GM21367 (cell line): ENCODE measurements at regions not wholly inside any gene's neighbourhood (a gene's known extent, or its start where the extent isn't known, plus 50 kb on each side); places are given as distances from the start of the nearest gene placed in this dataset.
"Not testable (repeated sequence)": the region's sequence is repeated elsewhere in the genome, so short reads cannot be mapped to it uniquely, and the experiment has no call there.

Experiments used
- ATAC-seq: cut with Tn5 transposase; IDR thresholded peaks from one replicate; pipeline ENCODE4 v1.9.1; 2021; ENCODE audit not compliant: unreplicated experiment

DNA sequence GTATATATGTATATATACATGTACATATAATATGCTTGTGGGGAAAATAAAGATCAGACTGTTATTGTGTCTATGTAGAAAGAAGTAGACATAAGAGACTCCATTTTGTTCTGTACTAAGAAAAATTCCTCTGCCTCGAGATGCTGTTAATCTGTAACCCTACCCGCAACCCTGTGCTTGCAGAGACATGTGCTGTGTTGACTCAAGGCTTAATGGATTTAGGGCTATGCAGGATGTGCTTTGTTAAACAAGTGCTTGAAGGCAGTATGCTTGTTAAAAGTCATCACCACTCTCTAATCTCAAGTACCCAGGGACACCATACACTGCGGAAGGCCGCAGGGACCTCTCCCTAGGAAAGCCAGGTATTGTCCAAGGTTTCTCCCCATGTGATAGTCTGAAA is 972.9 kb downstream of the GALC start:
- not testable (repeated sequence) for ATAC-seq

DNA sequence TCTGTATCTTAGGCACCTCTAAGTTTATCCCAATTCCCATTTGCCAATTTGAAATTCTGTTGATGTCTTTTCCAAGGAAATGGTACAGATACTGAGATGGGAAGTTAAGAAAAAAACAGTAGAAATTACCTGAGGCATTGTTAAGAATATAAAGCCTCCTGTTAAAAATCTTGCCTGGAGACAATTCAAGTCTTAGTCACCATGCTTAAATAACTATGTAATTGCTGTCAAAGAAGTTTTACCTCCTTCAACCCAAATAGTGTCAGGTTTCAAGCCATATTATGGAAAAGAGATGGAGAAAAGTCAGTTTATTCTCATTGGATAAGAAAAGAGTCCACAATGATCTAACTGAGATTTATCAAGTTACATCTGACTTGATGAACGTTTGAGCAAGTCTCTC is 974.7 kb downstream of the GALC start:
- no peak for ATAC-seq

DNA sequence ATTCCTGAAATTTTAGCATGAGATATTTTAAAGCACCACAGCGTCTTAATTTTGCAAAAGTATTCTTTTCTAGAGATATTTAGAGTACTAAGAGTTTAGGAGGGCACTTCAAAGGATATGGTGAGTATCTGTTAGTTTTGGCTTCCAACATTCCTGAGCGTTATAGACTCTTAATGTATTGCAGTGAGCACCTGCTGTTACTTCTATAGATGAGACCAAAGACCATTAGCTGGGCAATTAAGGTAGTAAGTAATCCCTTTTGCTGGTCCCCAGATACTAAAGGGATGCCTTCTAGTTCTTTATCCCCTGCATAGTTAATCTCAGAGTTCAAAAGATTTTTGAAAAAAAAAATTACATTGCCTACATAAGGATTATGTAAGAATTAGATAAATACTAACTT is 975.6 kb downstream of the GALC start:
- ATAC-seq = no peak

- ATAC-seq = no peak
Observed at GRCh38 chr14:87014856-87015255, 978.1 kb downstream of the GALC start.

- no peak for ATAC-seq
Observed at GRCh38 chr14:87013583-87013982, 979.4 kb downstream of the GALC start.

- ATAC-seq = no peak
Observed at GRCh38 chr14:87008965-87009364, 984.0 kb downstream of the GALC start.

DNA sequence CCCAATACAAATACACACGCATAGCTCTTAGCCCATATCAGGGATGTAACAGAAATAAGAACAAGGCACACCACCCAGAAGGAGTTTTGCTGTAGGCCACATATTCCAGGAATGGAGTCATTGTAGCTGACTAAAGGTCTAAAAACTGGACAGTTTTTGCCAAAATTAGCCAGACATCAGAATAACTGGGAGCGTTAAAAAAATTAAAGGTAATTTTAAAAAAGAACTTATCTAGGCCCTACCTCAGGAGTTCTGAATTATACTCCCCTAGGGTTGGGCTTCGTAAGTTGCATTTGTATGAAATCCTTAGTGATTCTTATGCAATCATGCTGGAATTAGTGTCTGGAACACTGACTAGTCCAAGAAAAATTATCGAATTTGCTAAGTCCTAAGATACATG is 987.7 kb downstream of the GALC start:
- no peak for ATAC-seq

- no peak for ATAC-seq
Observed at GRCh38 chr14:87002776-87003175, 990.2 kb downstream of the GALC start.

DNA sequence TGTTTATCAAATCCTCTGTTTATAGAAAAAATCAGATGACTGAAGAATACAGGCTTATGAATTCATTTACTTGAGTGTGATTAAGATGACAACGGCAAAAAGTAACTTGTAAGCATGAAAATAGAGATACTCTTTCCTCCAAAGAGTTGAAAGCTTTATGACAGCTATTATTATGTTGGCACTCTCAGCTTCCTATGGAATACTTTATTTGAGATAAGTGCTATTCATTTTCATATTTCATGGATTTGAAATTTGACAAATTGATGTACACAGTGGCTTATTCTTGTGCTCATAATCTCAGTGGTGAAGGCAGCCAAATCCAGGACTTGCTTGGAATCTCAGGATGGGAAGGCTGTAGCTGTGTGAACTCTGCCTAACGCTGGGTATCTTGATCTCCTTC is 991.6 kb downstream of the GALC start:
- ATAC-seq = no peak

DNA sequence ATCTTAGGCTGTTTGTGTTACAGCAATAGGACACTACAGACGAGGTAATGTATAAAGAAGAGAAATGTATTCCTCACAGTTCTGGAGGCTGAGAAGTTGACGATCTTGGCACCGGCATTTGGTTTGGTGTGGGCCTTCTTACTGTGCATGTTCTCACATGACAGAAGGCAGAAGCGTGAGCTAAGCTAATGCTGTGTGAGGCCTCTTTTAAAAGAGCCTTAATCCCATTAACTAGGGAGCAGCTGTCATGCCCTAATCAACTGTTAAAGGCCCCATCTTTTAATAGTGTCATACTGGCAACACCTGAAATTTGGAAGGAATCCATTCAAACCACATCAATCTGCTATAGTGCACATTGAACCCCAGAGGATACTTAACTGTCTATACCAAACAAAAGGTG is 992.9 kb downstream of the GALC start:
- no peak for ATAC-seq

- ATAC-seq = no peak
Observed at GRCh38 chr14:86999036-86999435, 993.9 kb downstream of the GALC start.

GRCh38 chr14:86997271-86997670 is 995.7 kb downstream of the GALC start:
- no peak for ATAC-seq

DNA sequence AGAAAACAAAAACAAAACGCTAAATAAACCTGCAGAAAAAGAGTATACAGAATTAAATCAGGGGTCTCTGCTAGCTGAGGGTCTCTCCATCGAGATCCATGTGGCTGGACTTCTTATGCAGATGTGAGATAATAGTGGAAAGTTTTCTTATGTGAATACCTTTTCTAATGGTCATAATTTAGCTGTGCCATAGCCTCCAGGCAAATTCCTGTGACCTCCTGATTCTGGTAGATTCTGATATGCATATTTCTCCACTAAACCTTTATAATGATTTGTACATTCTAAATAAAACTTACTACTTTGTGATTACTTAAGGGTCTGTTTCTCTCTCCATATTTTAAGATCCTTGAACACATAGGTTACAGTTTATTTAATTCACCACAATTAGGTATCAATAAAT is 1002.6 kb downstream of the GALC start:
- ATAC-seq = no peak

- ATAC-seq = no peak
Observed at GRCh38 chr14:86989285-86989684, 1003.7 kb downstream of the GALC start.

GRCh38 chr14:86987966-86988365 is 1005.0 kb downstream of the GALC start:
- ATAC-seq = no peak

- ATAC-seq = no peak
Observed at GRCh38 chr14:86973177-86973576, 1019.8 kb downstream of the GALC start.

GRCh38 chr14:86971292-86971691 is 1021.7 kb downstream of the GALC start:
- ATAC-seq = no peak

GRCh38 chr14:86961106-86961716 is 1031.8 kb downstream of the GALC start:
- peak; percentile 84 for ATAC-seq

DNA sequence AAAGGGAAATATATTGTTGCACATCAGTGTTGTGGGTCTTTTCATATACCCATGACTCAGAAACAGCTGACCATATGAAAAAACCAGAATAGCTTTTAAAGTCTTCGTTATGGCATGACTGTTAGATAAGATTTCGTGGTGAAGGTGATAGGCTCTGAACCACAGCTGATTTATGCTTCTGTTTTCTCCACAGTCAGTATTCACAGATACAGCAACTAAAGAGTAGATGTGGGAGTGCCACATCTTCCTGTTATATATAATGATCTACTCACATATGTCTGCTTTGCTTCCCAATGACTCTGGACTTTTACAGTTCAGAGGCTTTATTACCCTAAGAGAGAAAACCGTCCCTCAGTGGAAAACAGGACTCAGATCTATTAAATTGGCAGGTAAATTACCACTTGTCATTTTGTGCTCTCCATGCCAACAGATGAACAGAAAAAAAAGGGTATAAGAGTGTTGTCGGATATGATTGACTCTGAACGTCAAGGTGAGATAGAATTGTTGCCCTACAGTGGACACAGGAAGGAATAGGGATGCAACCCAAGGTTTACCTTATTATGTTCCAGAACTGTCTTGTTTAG is 1037.1 kb downstream of the GALC start:
- no peak for ATAC-seq

GRCh38 chr14:86954623-86955022 is 1038.4 kb downstream of the GALC start:
- ATAC-seq = no peak

DNA sequence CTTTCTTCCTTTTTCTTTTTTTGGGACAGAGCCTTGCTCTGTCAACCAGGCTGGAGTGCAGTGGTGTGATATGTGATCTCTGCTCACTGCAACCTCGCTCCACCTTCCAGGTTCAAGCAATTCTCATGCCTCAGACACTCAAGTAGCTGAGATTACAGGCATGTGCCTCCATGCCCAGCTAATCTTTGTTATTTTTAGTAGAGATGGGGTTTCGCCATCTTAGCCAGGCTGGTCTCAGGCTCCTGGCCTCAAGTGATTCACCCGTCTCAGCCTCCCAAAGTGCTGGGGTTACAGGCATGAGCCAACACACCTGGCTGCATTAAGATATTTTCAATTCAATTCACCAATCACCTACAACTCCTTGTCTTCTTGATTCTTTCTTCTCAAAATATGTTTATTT is 1046.5 kb downstream of the GALC start:
- ATAC-seq = no peak

DNA sequence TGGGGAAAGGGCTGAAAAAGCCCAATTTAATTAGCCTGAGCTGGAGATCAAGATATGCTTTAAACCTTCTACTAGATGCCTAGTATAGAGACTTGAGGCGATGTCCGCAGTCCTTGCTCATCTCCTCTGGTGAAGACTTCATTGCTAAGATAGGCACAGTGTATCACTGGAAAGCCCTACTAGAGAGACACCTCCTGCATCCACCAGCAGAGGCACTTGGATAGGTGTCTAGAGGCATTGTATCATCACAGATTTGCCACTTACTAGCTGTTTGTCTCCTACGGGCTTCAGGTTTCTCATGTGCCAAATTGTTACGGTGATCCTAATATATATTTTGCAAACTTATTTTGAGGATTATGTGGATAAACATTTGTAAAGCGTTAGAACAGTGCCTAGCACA is 1048.5 kb downstream of the GALC start:
- no peak for ATAC-seq
